T-helper 2 cell (primary cell): ENCODE measurements at regions not wholly inside any gene's neighbourhood (a gene's known extent, or its start where the extent isn't known, plus 50 kb on each side); places are given as distances from the start of the nearest gene placed in this dataset.
"Not testable (repeated sequence)": the region's sequence is repeated elsewhere in the genome, so short reads cannot be mapped to it uniquely, and the experiment has no call there.

ENCODE experiments used
- DNase-seq, 5 experiments: peaks; one replicate each; pipeline versions ENCODE4 v3.0.0 to v3.0.0-alpha.2; 2012 to 2022

GRCh38 chr4:110424144-110424543, 51.8 kb upstream of the ENPEP start:
- no peak for DNase-seq

GRCh38 chr4:110418641-110419040, 57.3 kb upstream of the ENPEP start:
- DNase-seq: no peak

GRCh38 chr4:110417136-110417535, 58.8 kb upstream of the ENPEP start:
- no peak for DNase-seq

GRCh38 chr4:110415478-110415877, 60.5 kb upstream of the ENPEP start:
- no peak for DNase-seq

GRCh38 chr4:110415041-110415440, 60.9 kb upstream of the ENPEP start:
- no peak for DNase-seq

- no peak for DNase-seq
Observed at GRCh38 chr4:110414561-110414920, 61.4 kb upstream of the ENPEP start.

GRCh38 chr4:110413807-110414560, 62.0 kb upstream of the ENPEP start:
- not testable (repeated sequence) for DNase-seq

GRCh38 chr4:110412354-110413065, 63.4 kb upstream of the ENPEP start:
- DNase-seq: no peak

GRCh38 chr4:110411574-110412011, 64.4 kb upstream of the ENPEP start:
- no peak for DNase-seq

GRCh38 chr4:110410853-110411573, 64.9 kb upstream of the ENPEP start:
- not testable (repeated sequence) for DNase-seq

- DNase-seq: no peak
Observed at GRCh38 chr4:110400086-110400485, 75.9 kb upstream of the ENPEP start.

GRCh38 chr4:110399046-110399445, 76.9 kb upstream of the ENPEP start:
- DNase-seq: not testable (repeated sequence)

GRCh38 chr4:110396963-110397362, 79.0 kb upstream of the ENPEP start:
- no peak for DNase-seq

GRCh38 chr4:110395421-110395820, 80.5 kb upstream of the ENPEP start:
- DNase-seq: no peak

- no peak for DNase-seq
Observed at GRCh38 chr4:110394871-110395270, 81.1 kb upstream of the ENPEP start.

GRCh38 chr4:110381784-110382183, 94.2 kb upstream of the ENPEP start:
- no peak for DNase-seq

GRCh38 chr4:110372485-110372884, 103.5 kb upstream of the ENPEP start:
- no peak for DNase-seq

GRCh38 chr4:110371016-110371770, 104.8 kb upstream of the ENPEP start:
- no peak for DNase-seq

- no peak for DNase-seq
Observed at GRCh38 chr4:110368409-110368808, 107.5 kb upstream of the ENPEP start.

- no peak for DNase-seq
Observed at GRCh38 chr4:110367156-110367555, 108.8 kb upstream of the ENPEP start.

GRCh38 chr4:110365761-110366160, 110.2 kb upstream of the ENPEP start:
- no peak for DNase-seq

- DNase-seq: no peak
Observed at GRCh38 chr4:110364911-110365520, 110.9 kb upstream of the ENPEP start.
